Stimulated activated CD4-positive, alpha-beta T cell treated with anti-CD3 and anti-CD28 coated beads, Interleukin-12 subunit alpha, Interleukin-12 subunit beta, amount 100 ng/mL, for 48 hours (primary cell): ENCODE measurements at regions not wholly inside any gene's neighbourhood (a gene's known extent, or its start where the extent isn't known, plus 50 kb on each side); places are given as distances from the start of the nearest gene placed in this dataset.

Experiments
- DNase-seq, 3 donors: peaks; one replicate each; pipeline ENCODE4 v3.0.0-alpha.2; 2020; ENCODE audit warnings: low read depth in 2 of 3, low spot score in 1 of 3

GRCh38 chr3:178152988-178153387, 383.2 kb upstream of the KCNMB2 start:
- DNase-seq = no peak

DNA sequence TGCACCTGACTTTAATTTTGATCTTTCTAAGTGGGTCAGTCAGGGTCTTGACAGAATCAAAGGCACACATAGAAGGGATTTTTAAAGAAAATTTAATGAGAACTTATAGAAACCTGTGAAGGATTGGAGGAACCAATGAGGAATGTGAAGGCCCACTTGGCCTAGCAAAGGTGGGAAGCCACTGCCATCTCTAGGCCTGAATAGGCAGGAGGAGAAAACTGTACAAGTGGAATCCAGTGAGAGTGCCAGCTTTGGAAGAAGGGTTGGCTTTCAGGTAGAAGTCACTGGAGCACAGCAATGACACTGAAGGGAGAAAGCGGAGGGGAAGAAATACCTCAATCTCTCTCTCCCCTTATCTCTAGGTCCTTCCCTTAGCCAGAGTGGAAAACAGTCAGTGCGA, 380.7 kb upstream of the KCNMB2 start:
- no peak for DNase-seq

DNA sequence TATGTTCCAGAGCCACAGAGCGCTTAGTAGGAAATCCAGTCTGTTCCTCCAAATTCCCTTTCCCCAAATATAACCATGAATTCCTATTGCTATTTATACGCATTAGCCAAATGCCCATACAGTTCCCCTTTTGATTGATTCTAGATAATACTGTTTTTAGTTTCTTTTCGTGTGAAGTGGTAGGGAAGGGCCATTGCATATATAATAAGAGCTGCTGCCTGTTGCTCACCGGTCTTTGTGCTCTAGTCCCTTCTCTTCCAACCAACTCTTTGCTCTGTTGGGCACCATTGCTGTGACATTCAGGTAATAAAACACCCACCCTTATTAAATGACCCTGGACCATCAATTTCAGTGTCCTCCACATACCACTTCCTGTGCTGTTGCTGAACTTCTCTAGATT, 379.9 kb upstream of the KCNMB2 start:
- DNase-seq = no peak

GRCh38 chr3:178159691-178160220, 376.5 kb upstream of the KCNMB2 start:
- DNase-seq = no peak

- no peak for DNase-seq
These were observed 366.8 kb upstream of the KCNMB2 start for GRCh38 chr3:178169421-178169820.

GRCh38 chr3:178170698-178171535, 365.3 kb upstream of the KCNMB2 start:
- no peak for DNase-seq

GRCh38 chr3:178172121-178172520, 364.1 kb upstream of the KCNMB2 start:
- DNase-seq = no peak

DNA sequence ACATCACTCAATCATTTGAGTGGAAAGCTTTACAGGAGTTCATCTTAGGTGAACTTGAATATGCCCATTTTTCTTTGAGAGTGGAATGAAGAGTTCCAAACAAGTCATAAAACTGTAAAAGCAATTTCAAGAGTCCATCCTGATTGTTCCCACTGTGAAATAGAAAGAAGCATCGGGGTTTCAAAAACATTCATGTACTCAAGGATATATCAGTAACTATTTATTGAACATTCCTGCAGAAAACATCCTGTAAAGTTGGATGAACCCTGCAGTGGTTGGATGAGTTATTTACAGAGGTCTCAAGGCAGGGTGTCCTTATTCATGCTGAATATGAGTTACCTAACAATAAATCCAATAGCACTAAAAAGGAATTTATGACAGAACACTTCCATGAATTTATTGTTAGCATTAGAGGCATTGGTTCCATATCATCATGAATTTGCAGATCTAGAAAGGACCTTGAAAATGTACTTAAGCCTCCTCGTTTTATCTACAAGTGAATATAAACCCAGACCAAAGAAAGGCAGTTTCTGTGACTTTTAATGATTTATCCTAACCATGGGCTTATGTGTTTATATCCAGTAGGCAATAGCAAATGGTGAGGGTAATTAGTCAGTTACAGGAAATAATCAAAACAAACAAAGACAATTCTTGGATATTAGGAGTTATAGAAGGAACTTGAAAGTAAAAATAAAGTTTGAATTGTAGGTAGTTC, 361.9 kb upstream of the KCNMB2 start:
- no peak for DNase-seq

GRCh38 chr3:178181088-178181487, 355.1 kb upstream of the KCNMB2 start:
- DNase-seq = no peak

GRCh38 chr3:178181784-178182183, 354.5 kb upstream of the KCNMB2 start:
- no peak for DNase-seq

DNA sequence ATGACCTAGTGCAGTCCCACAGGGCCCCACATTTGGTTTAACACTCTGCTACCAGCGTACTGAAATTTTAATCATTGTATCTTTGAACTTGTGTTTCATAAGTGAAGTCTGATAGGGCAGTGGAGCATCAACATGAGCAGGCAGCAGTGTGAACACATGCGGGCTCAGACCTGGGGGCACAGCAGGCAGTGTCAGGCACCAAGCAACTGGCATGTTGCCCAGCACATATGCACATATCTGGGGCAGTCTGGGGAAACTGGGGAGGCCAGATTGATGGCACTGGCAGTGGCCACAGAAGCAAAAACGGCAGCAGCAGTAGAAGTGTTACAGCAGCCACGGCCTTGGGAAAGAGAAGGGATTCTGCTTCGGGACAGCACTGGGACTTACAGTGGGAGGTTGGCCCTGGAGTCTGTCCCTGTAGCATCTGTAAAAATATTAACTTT, 353.9 kb upstream of the KCNMB2 start:
- no peak for DNase-seq

DNA sequence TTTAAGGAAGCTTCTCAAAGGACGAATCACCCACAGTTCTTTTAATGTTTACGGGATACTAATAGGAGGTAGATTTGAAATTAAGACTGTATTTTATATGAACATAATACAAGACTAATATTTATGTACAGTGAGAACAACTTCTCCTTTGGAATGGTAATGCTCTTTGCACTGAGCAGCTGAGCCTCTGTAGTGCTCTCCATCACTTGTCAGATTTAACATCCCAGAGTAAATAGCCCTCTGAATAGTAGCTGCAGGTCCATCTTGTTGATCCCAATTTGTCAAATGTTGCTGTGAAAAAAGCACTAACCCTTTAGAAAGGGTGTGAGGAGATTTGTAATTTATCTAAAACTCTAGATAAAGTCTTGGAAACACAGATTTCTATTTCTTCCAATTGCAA, 351.4 kb upstream of the KCNMB2 start:
- no peak for DNase-seq

GRCh38 chr3:178186666-178187065, 349.6 kb upstream of the KCNMB2 start:
- DNase-seq = no peak

DNA sequence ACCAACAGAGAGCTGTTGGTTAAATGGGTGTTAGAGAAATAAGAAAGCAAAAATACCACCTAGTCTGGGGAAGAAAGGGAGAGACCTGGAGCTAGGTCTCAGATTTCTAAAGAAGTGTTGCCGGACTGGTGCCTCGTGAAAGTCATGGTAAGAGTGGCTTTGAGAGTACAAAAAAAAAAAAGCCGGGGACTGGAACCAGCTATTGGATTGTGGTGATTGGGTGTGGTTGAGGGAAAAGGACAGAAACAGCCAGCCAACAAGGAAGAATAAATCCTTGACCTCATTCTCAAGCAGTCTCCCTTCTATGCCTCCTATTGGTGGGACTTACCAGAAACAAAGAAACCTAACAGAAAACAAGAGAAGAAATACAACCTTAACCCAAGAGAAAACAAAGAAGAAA, 346.4 kb upstream of the KCNMB2 start:
- no peak for DNase-seq

DNA sequence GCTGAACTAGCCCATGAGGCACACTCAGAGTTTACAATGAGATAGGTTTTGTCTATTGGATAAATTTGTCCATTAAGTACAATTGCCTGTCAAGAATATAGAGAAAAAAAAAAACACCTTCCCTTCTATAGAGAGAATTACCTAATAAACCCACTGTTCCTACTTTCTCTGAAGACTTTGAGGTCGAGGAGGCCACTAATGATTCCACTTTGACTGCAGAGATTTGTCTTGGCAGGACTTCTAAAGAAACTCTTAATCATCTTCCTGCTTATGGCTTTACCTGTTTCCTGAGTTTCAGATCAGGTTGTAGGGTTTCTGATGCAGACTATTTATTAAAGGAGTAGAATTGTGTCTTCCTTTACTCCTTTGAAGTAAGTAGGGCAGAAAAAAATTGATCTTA, 342.4 kb upstream of the KCNMB2 start:
- no peak for DNase-seq

DNA sequence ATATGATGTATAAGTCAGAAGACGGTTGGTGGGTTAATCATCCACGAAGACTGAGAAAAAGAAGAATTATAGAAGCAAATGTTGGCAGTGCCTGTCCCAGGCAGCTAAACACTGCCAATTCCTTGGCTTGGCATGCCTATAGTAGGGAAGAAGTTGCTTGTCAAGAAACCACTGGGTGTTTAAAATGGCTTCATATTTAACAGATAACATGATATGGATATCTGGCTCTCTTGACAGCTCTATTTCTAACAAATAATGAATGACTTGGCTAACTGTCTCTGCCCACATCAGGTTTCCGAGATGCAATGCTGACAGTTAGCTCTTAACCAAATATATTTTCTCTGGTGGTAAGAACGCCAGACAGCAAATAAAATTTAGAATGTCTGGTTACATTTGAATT, 341.7 kb upstream of the KCNMB2 start:
- DNase-seq = no peak

- DNase-seq = no peak
These were observed 340.4 kb upstream of the KCNMB2 start for GRCh38 chr3:178195824-178196223.

- no peak for DNase-seq
These were observed 337.9 kb upstream of the KCNMB2 start for GRCh38 chr3:178198329-178198728.

- no peak for DNase-seq
These were observed 335.9 kb upstream of the KCNMB2 start for GRCh38 chr3:178200316-178200715.

- DNase-seq = no peak
These were observed 334.5 kb upstream of the KCNMB2 start for GRCh38 chr3:178201714-178202113.

- DNase-seq = no peak
These were observed 334.0 kb upstream of the KCNMB2 start for GRCh38 chr3:178202194-178202593.

GRCh38 chr3:178203165-178203564, 333.1 kb upstream of the KCNMB2 start:
- DNase-seq = no peak
